Dendritic cell treated with granulocyte-macrophage colony-stimulating factor and Interleukin-4, amounts not matched to agents 40 ng/mL and 50 ng/mL, for 4 days (primary cell): ENCODE measurements at regions not wholly inside any gene's neighbourhood (a gene's known extent, or its start where the extent isn't known, plus 50 kb on each side); places are given as distances from the start of the nearest gene placed in this dataset.
"Not testable (repeated sequence)": the region's sequence is repeated elsewhere in the genome, so short reads cannot be mapped to it uniquely, and the experiment has no call there.

ENCODE experiments used
- H3K27ac Mint-ChIP-seq: one replicate; pipeline ENCODE4 v1.8.0; 2022; ENCODE audit warnings: mild to moderate bottlenecking, mixed read lengths
- H3K27me3 Mint-ChIP-seq: one replicate; pipeline ENCODE4 v1.8.0; 2022; ENCODE audit warnings: mild to moderate bottlenecking, mixed read lengths
- H3K36me3 Mint-ChIP-seq: one replicate; pipeline ENCODE4 v1.8.0; 2022; ENCODE audit warnings: low read depth, mixed read lengths
- H3K4me1 Mint-ChIP-seq: one replicate; pipeline ENCODE4 v1.8.0; 2022; ENCODE audit warnings: low read depth, mixed read lengths
- H3K4me3 Mint-ChIP-seq: one replicate; pipeline ENCODE4 v1.8.0; 2022; ENCODE audit warnings: mild to moderate bottlenecking, moderate library complexity, mixed read lengths
- H3K9me3 Mint-ChIP-seq: one replicate; pipeline ENCODE4 v1.8.0; 2022; ENCODE audit warnings: mixed read lengths
- intact Hi-C: fragments of 100-400 bp; cut with micrococcal nuclease; formaldehyde crosslinking; loops from one replicate; pipeline ENCODE4 v1.15.0; 2022

- Mint-ChIP-seq H3K4me3 (no peak overlapping the region), H3K27ac (no peak overlapping the region), H3K36me3 (no peaks in the 10 kb centered on the region), H3K4me1 (no peaks in the 10 kb centered on the region), H3K9me3 (no peaks in the 10 kb centered on the region), H3K27me3 (no peaks in the 10 kb centered on the region)
- intact Hi-C loops: no loop called here
Measured at GRCh38 chr5:102664616-102665335, 90.3 kb upstream of the PAM start.

GRCh38 chr5:102666164-102666946, 88.8 kb upstream of the PAM start:
- no peaks in the 10 kb centered on the region for H3K4me1 Mint-ChIP-seq
- H3K36me3 Mint-ChIP-seq: no peaks in the 10 kb centered on the region
- intact Hi-C loops: no loop called here
- H3K4me3 Mint-ChIP-seq: no peak overlapping the region
- H3K27ac Mint-ChIP-seq: no peak overlapping the region
- H3K27me3 Mint-ChIP-seq: no peaks in the 10 kb centered on the region
- no peaks in the 10 kb centered on the region for H3K9me3 Mint-ChIP-seq

GRCh38 chr5:102668220-102668932, 86.7 kb upstream of the PAM start:
- H3K4me3 Mint-ChIP-seq: no peak overlapping the region
- H3K4me1 Mint-ChIP-seq: no peaks in the 10 kb centered on the region
- H3K27me3 Mint-ChIP-seq: no peaks in the 10 kb centered on the region
- H3K27ac Mint-ChIP-seq: no peak overlapping the region
- intact Hi-C loops: no loop called here
- no peaks in the 10 kb centered on the region for H3K9me3 Mint-ChIP-seq
- no peaks in the 10 kb centered on the region for H3K36me3 Mint-ChIP-seq

GRCh38 chr5:102670224-102670836, 84.8 kb upstream of the PAM start:
- H3K9me3 Mint-ChIP-seq: no peaks in the 10 kb centered on the region
- intact Hi-C loops: loop anchor here (10.0 kb wide), 1 partner anchor 86 kb away; no protein-coding TSS in a partner anchor
- no peaks in the 10 kb centered on the region for H3K36me3 Mint-ChIP-seq
- no peaks in the 10 kb centered on the region for H3K27me3 Mint-ChIP-seq
- no peak overlapping the region for H3K4me3 Mint-ChIP-seq
- H3K27ac Mint-ChIP-seq: no peak overlapping the region
- H3K4me1 Mint-ChIP-seq: no peaks in the 10 kb centered on the region

- intact Hi-C loops: loop anchor here (10.0 kb wide), 1 partner anchor 86 kb away; no protein-coding TSS in a partner anchor
- not testable (repeated sequence) for H3K27me3 Mint-ChIP-seq, H3K27ac Mint-ChIP-seq, H3K4me3 Mint-ChIP-seq, H3K4me1 Mint-ChIP-seq, H3K36me3 Mint-ChIP-seq, H3K9me3 Mint-ChIP-seq
Measured at GRCh38 chr5:102671033-102671734, 83.9 kb upstream of the PAM start.

- Mint-ChIP-seq H3K27ac (no peak overlapping the region), H3K9me3 (no peaks in the 10 kb centered on the region), H3K36me3 (no peaks in the 10 kb centered on the region), H3K4me3 (no peak overlapping the region), H3K27me3 (no peaks in the 10 kb centered on the region), H3K4me1 (no peaks in the 10 kb centered on the region)
- intact Hi-C loops: loop anchor here (10.0 kb wide), 1 partner anchor 94 kb away; no protein-coding TSS in a partner anchor
Measured at GRCh38 chr5:102678267-102679058, 76.6 kb upstream of the PAM start.

- H3K9me3 Mint-ChIP-seq: no peaks in the 10 kb centered on the region
- no peaks in the 10 kb centered on the region for H3K27me3 Mint-ChIP-seq
- H3K36me3 Mint-ChIP-seq: no peaks in the 10 kb centered on the region
- H3K27ac Mint-ChIP-seq: no peak overlapping the region
- intact Hi-C loops: loop anchor here (2.0 to 5.0 kb wide), 3 partner anchors 111 to 457 kb away; no protein-coding TSS in a partner anchor
- H3K4me1 Mint-ChIP-seq: no peaks in the 10 kb centered on the region
- H3K4me3 Mint-ChIP-seq: no peak overlapping the region
Measured at GRCh38 chr5:102681403-102681983, 73.6 kb upstream of the PAM start.

GRCh38 chr5:102682101-102682647, 72.9 kb upstream of the PAM start:
- Mint-ChIP-seq H3K4me1 (no peaks in the 10 kb centered on the region), H3K4me3 (no peak overlapping the region), H3K27me3 (no peaks in the 10 kb centered on the region), H3K36me3 (no peaks in the 10 kb centered on the region), H3K9me3 (no peaks in the 10 kb centered on the region), H3K27ac (no peak overlapping the region)
- intact Hi-C loops: loop anchor here (5.0 kb wide), 1 partner anchor 110 kb away; no protein-coding TSS in a partner anchor

GRCh38 chr5:102688076-102688475, 67.0 kb upstream of the PAM start:
- H3K27ac Mint-ChIP-seq, H3K27me3 Mint-ChIP-seq, H3K36me3 Mint-ChIP-seq, intact Hi-C loops, H3K4me3 Mint-ChIP-seq, H3K4me1 Mint-ChIP-seq: not testable (repeated sequence)
- H3K9me3 Mint-ChIP-seq: peaks cover 21% of the 10 kb centered on the region

GRCh38 chr5:102688581-102689342, 66.3 kb upstream of the PAM start:
- H3K36me3 Mint-ChIP-seq, H3K27me3 Mint-ChIP-seq, H3K4me1 Mint-ChIP-seq, H3K4me3 Mint-ChIP-seq, H3K27ac Mint-ChIP-seq, intact Hi-C loops: not testable (repeated sequence)
- H3K9me3 Mint-ChIP-seq: peaks cover 21% of the 10 kb centered on the region

- intact Hi-C loops: no loop called here
- no peaks in the 10 kb centered on the region for H3K4me1 Mint-ChIP-seq
- H3K36me3 Mint-ChIP-seq: no peaks in the 10 kb centered on the region
- H3K27me3 Mint-ChIP-seq: peaks cover 1% of the 10 kb centered on the region
- peaks cover 23% of the 10 kb centered on the region for H3K9me3 Mint-ChIP-seq
- no peak overlapping the region for H3K27ac Mint-ChIP-seq
- no peak overlapping the region for H3K4me3 Mint-ChIP-seq
Measured at GRCh38 chr5:102690910-102691309, 64.2 kb upstream of the PAM start.

- Mint-ChIP-seq H3K27me3 (peaks cover 3% of the 10 kb centered on the region), H3K9me3 (peaks cover 28% of the 10 kb centered on the region), H3K4me3 (no peak overlapping the region), H3K4me1 (no peaks in the 10 kb centered on the region), H3K36me3 (no peaks in the 10 kb centered on the region), H3K27ac (no peak overlapping the region)
- intact Hi-C loops: no loop called here
Measured at GRCh38 chr5:102691434-102691833, 63.7 kb upstream of the PAM start.
